ENCODE measurements at regions not wholly inside any gene's neighbourhood (a gene's known extent, or its start where the extent isn't known, plus 50 kb on each side); places are given as distances from the start of the nearest gene placed in this dataset.
"Not testable (repeated sequence)": the region's sequence is repeated elsewhere in the genome, so short reads cannot be mapped to it uniquely, and the experiment has no call there.

DNA sequence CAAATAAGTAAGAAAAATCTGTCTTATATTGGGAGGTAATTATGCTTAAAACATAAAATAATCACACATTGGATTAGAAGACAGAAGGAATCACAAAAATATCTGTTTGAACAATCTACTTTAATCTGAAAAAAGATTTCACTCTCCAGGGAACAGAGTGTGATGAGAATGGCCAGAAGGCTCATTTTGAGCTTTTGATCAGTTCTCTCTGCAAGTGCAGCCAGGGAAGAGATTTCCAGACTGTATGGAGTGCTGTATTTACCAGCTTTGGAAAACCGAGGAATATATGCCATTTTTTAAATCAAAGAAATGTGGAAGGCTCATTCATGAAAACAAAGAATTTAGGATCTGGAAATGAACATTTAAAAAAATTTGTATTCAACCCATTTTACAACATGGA lies 83.0 kb upstream of the WAC start:
- H3K9ac ChIP-seq (ENCODE audit: low read depth, low read length), result no peak overlapping the region
- peaks cover 12% of the 10 kb centered on the region for H3K27me3 ChIP-seq (ENCODE audit: control insufficient read depth, insufficient read depth, low read length)
- no peaks in the 10 kb centered on the region for H3K9me3 ChIP-seq (replicated peaks; ENCODE audit: low read length)
- no peaks in the 10 kb centered on the region for H3K36me3 ChIP-seq (ENCODE audit: insufficient read depth, low read length)
- no peaks in the 10 kb centered on the region for H3K4me1 ChIP-seq (ENCODE audit: control insufficient read depth, insufficient read depth, low read length)
- no peak overlapping the region for H3K4me2 ChIP-seq (ENCODE audit: low read length)
- no peak overlapping the region for H3K4me3 ChIP-seq (ENCODE audit: low read length)

- Histone ChIP-seq H3K4me2 (ENCODE audit: low read length) (no peak overlapping the region), H3K36me3 (ENCODE audit: insufficient read depth, low read length) (no peaks in the 10 kb centered on the region), H3K4me3 (ENCODE audit: low read length) (no peak overlapping the region), H3K4me1 (ENCODE audit: control insufficient read depth, insufficient read depth, low read length) (no peaks in the 10 kb centered on the region), H3K9ac (ENCODE audit: low read depth, low read length) (no peak overlapping the region), H3K27me3 (ENCODE audit: control insufficient read depth, insufficient read depth, low read length) (peaks cover 15% of the 10 kb centered on the region), H3K9me3 (replicated peaks; ENCODE audit: low read length) (no peaks in the 10 kb centered on the region)
Observed at GRCh38 chr10:28453926-28454325, 79.0 kb upstream of the WAC start.

DNA sequence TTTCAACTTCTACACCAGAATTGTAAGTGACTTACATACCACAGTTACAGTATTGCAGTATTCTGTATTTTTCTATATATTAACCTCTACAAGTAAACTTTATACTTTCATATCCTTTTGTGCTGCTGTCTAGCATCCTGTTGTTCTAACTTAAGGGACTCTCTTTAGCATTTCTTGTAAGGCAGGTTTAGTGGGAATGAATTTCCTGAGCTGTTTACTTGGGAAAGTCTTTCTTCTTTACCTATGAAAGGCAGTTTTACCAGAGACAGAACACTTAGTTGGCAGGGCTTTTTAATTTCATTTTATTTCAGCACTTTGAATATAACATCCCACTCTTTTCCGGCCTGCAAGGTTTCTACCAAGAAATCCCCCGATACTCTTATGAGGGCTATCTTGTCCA lies 75.8 kb upstream of the WAC start:
- Histone ChIP-seq H3K36me3 (ENCODE audit: insufficient read depth, low read length) (no peaks in the 10 kb centered on the region), H3K9ac (ENCODE audit: low read depth, low read length) (no peak overlapping the region), H3K4me2 (ENCODE audit: low read length) (no peak overlapping the region), H3K4me3 (ENCODE audit: low read length) (no peak overlapping the region), H3K27me3 (ENCODE audit: control insufficient read depth, insufficient read depth, low read length) (peaks cover 18% of the 10 kb centered on the region), H3K4me1 (ENCODE audit: control insufficient read depth, insufficient read depth, low read length) (no peaks in the 10 kb centered on the region), H3K9me3 (replicated peaks; ENCODE audit: low read length) (no peaks in the 10 kb centered on the region)

- not testable (repeated sequence) for H3K4me2 ChIP-seq (ENCODE audit: low read length); H3K9ac ChIP-seq (ENCODE audit: low read depth, low read length); H3K4me1 ChIP-seq (ENCODE audit: control insufficient read depth, insufficient read depth, low read length); H3K36me3 ChIP-seq (ENCODE audit: insufficient read depth, low read length); H3K4me3 ChIP-seq (ENCODE audit: low read length); H3K9me3 ChIP-seq (replicated peaks; ENCODE audit: low read length)
- H3K27me3 ChIP-seq (ENCODE audit: control insufficient read depth, insufficient read depth, low read length), result peaks cover 18% of the 10 kb centered on the region
Observed at GRCh38 chr10:28457873-28458272, 75.0 kb upstream of the WAC start.

- H3K4me1 ChIP-seq (ENCODE audit: control insufficient read depth, insufficient read depth, low read length), result no peaks in the 10 kb centered on the region
- H3K4me3 ChIP-seq (ENCODE audit: low read length), result no peak overlapping the region
- H3K36me3 ChIP-seq (ENCODE audit: insufficient read depth, low read length), result no peaks in the 10 kb centered on the region
- no peak overlapping the region for H3K4me2 ChIP-seq (ENCODE audit: low read length)
- no peaks in the 10 kb centered on the region for H3K9me3 ChIP-seq (replicated peaks; ENCODE audit: low read length)
- no peak overlapping the region for H3K9ac ChIP-seq (ENCODE audit: low read depth, low read length)
- peaks cover 22% of the 10 kb centered on the region for H3K27me3 ChIP-seq (ENCODE audit: control insufficient read depth, insufficient read depth, low read length)
Observed at GRCh38 chr10:28459453-28460144, 73.3 kb upstream of the WAC start.

DNA sequence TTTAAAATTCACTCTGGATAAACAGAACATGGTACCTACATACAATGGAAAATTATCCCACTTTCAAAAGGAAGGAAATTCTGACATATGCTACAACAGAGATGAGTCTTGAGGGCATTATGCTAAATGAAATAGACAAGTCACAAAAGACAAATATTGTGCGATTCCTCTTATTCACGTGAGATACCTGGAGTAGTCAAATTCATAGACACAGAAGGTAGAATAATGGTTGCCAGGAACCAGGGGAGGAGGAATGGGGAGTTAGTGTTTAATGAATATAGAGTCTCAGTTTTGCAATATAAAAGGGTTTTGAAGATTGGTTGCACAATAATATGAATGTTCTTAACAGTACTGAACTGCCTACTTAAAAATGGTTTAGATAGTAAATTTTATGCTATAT lies 69.8 kb upstream of the WAC start:
- H3K36me3 ChIP-seq (ENCODE audit: insufficient read depth, low read length), result no peaks in the 10 kb centered on the region
- H3K4me2 ChIP-seq (ENCODE audit: low read length), result no peak overlapping the region
- H3K27me3 ChIP-seq (ENCODE audit: control insufficient read depth, insufficient read depth, low read length), result peaks cover 15% of the 10 kb centered on the region
- no peak overlapping the region for H3K9ac ChIP-seq (ENCODE audit: low read depth, low read length)
- H3K4me3 ChIP-seq (ENCODE audit: low read length), result no peak overlapping the region
- H3K4me1 ChIP-seq (ENCODE audit: control insufficient read depth, insufficient read depth, low read length), result no peaks in the 10 kb centered on the region
- no peaks in the 10 kb centered on the region for H3K9me3 ChIP-seq (replicated peaks; ENCODE audit: low read length)

DNA sequence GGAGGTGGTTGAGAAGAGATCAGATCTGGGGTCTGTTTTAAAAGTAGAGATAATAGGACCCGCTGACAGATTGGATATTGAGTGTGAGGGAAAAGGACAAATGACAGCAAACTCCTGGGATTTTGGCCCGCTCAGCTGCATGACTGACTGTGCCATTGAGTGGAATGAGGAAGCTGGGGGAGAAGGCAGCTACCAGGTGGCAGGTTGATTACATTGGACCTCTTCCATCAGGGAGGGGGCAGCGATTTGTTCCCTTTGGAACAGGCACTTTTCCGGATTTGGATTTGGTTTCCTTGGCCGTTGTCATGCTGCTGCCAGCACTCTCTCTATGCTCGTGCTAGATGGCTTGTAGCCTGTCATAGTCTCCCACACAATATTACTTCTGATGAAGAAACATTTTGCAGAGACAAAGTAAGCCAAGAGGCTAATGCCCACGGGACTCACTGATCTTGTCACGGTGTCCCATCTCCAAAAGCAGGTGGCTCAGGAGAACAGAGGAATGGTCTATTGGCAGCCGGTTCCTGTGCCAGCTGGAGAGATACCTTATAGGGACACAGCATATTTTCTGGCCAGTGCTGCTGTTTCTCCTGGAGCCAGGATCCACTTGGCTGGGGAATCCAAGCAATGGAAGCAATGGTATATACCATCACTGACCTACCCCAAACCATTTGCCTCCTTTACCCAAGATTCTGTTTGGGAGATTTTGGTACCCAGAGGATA lies 69.1 kb upstream of the WAC start:
- Histone ChIP-seq H3K27me3 (ENCODE audit: control insufficient read depth, insufficient read depth, low read length) (peaks cover 15% of the 10 kb centered on the region), H3K9ac (ENCODE audit: low read depth, low read length) (no peak overlapping the region), H3K4me3 (ENCODE audit: low read length) (no peak overlapping the region), H3K4me1 (ENCODE audit: control insufficient read depth, insufficient read depth, low read length) (no peaks in the 10 kb centered on the region), H3K36me3 (ENCODE audit: insufficient read depth, low read length) (no peaks in the 10 kb centered on the region), H3K9me3 (replicated peaks; ENCODE audit: low read length) (no peaks in the 10 kb centered on the region), H3K4me2 (ENCODE audit: low read length) (no peak overlapping the region)

- H3K27me3 ChIP-seq (ENCODE audit: control insufficient read depth, insufficient read depth, low read length), result peaks cover 12% of the 10 kb centered on the region
Observed at GRCh38 chr10:28467615-28468014, 65.3 kb upstream of the WAC start.

DNA sequence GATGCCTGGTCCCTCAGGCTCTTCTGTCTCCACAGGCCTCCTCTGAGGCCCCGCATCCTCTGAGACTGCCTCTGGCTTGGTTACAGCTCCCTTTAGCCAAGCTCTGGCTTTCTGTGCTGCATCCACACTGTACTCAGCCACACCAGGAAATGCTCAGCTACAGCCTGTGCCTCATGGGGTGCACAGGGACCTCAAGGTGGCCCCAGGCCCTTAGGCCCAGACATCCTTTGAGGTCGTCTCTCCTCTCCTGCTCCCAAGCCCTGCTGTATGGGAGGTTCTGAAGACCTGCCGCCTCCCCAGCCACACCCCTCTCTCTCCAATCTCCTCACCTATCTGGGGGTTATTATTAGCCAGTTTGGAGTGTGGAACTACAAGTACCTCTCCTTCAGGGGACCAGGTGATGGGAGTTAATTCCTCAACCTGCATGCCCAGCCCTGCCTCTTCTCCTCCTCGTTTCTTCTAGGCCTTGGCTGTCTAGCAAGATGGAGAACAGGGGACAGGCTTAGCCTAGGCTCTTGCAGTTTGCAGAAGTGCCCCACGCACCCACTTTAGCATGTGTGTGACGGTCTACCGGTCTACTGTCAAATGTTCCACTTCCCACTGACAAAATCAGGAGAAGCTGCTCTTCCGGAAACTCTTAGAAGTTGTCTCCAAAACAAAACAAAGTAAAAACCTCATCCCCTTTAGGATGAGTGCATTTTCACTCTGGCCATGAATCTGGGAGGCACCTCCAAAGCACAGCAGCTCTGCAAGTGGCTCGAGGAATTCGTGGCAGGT lies 64.0 kb upstream of the WAC start:
- no peaks in the 10 kb centered on the region for H3K9me3 ChIP-seq (replicated peaks; ENCODE audit: low read length)
- H3K27me3 ChIP-seq (ENCODE audit: control insufficient read depth, insufficient read depth, low read length), result peaks cover 8% of the 10 kb centered on the region
- H3K36me3 ChIP-seq (ENCODE audit: insufficient read depth, low read length), result no peaks in the 10 kb centered on the region
- H3K4me3 ChIP-seq (ENCODE audit: low read length), result no peak overlapping the region
- no peaks in the 10 kb centered on the region for H3K4me1 ChIP-seq (ENCODE audit: control insufficient read depth, insufficient read depth, low read length)
- no peak overlapping the region for H3K4me2 ChIP-seq (ENCODE audit: low read length)
- no peak overlapping the region for H3K9ac ChIP-seq (ENCODE audit: low read depth, low read length)

More at GRCh38 chr10:28467615-28468014, 65.3 kb upstream of the WAC start:
- no peaks in the 10 kb centered on the region for H3K9me3 ChIP-seq (replicated peaks; ENCODE audit: low read length)
- no peak overlapping the region for H3K4me2 ChIP-seq (ENCODE audit: low read length)
- no peaks in the 10 kb centered on the region for H3K4me1 ChIP-seq (ENCODE audit: control insufficient read depth, insufficient read depth, low read length)
- no peak overlapping the region for H3K4me3 ChIP-seq (ENCODE audit: low read length)
- H3K9ac ChIP-seq (ENCODE audit: low read depth, low read length), result no peak overlapping the region
- H3K36me3 ChIP-seq (ENCODE audit: insufficient read depth, low read length), result no peaks in the 10 kb centered on the region

GRCh38 chr10:28470873-28471651 lies 61.9 kb upstream of the WAC start:
- Histone ChIP-seq H3K4me1 (ENCODE audit: control insufficient read depth, insufficient read depth, low read length) (no peaks in the 10 kb centered on the region), H3K36me3 (ENCODE audit: insufficient read depth, low read length) (no peaks in the 10 kb centered on the region), H3K27me3 (ENCODE audit: control insufficient read depth, insufficient read depth, low read length) (peaks cover 12% of the 10 kb centered on the region), H3K4me3 (ENCODE audit: low read length) (no peak overlapping the region), H3K9ac (ENCODE audit: low read depth, low read length) (no peak overlapping the region), H3K9me3 (replicated peaks; ENCODE audit: low read length) (no peaks in the 10 kb centered on the region), H3K4me2 (ENCODE audit: low read length) (no peak overlapping the region)

DNA sequence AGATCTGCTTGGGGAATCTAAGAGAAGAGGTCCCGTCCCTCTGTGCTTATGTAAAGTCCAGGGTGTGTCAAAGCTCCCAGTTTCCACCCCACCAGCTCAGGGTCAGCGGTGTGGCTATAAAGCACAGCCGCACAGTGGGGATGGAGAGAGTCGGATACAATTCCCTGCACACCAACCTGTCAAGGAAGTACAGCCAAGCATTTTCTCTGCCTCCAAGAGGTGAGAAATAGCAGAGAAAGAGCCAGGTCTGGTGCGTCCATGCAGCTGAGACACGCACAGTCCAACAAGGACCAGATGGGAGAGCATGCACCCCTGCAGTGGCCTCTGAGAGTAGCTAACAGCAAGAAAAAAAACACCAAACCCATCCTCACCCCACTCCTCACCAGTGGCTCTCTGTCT lies 61.3 kb upstream of the WAC start:
- Histone ChIP-seq H3K36me3 (ENCODE audit: insufficient read depth, low read length) (no peaks in the 10 kb centered on the region), H3K4me3 (ENCODE audit: low read length) (no peak overlapping the region), H3K9me3 (replicated peaks; ENCODE audit: low read length) (no peaks in the 10 kb centered on the region), H3K4me1 (ENCODE audit: control insufficient read depth, insufficient read depth, low read length) (no peaks in the 10 kb centered on the region), H3K27me3 (ENCODE audit: control insufficient read depth, insufficient read depth, low read length) (peaks cover 16% of the 10 kb centered on the region), H3K4me2 (ENCODE audit: low read length) (no peak overlapping the region), H3K9ac (ENCODE audit: low read depth, low read length) (no peak overlapping the region)
